HCT116 (cell line): ENCODE measurements at regions not wholly inside any gene's neighbourhood (a gene's known extent, or its start where the extent isn't known, plus 50 kb on each side); places are given as distances from the start of the nearest gene placed in this dataset.

Experiments used
- EGR1 ChIP-seq: IDR thresholded peaks from 2 replicates; pipeline ENCODE4 v1.6.1; 2012; ENCODE audit warnings: low read depth
- EZH2 ChIP-seq: fragments of 200-600 bp; sonication (generic); IDR thresholded peaks from 2 replicates; pipeline ENCODE4 v1.6.1; 2017; ENCODE audit warnings: antibody characterized with exemption, mixed run types
- EZH2phosphoT487 ChIP-seq: fragments of 200-600 bp; IDR thresholded peaks from 2 replicates; pipeline ENCODE4 v1.6.1; 2018; ENCODE audit warnings: antibody characterized with exemption, borderline replicate concordance
- MAX ChIP-seq: IDR thresholded peaks from 2 replicates; pipeline ENCODE4 v1.6.1; 2012
- POLR2A ChIP-seq: IDR thresholded peaks from 2 replicates; pipeline ENCODE4 v1.7.0; 2011; ENCODE audit warnings: borderline replicate concordance; ENCODE audit not compliant: insufficient read depth, insufficient read length; ENCODE audit errors: extremely low read depth
- POLR2AphosphoS5 ChIP-seq: IDR thresholded peaks from 2 replicates; pipeline ENCODE4 v1.6.1; 2011; ENCODE audit warnings: mild to moderate bottlenecking, low read depth, low read length, moderate library complexity
- REST ChIP-seq: IDR thresholded peaks from 2 replicates; pipeline ENCODE4 v1.6.1; 2012; ENCODE audit warnings: low read depth
- SIN3A ChIP-seq: IDR thresholded peaks from 2 replicates; pipeline ENCODE4 v1.6.1; 2012; ENCODE audit warnings: low read depth
- SP1 ChIP-seq: IDR thresholded peaks from 2 replicates; pipeline ENCODE4 v1.6.1; 2012; ENCODE audit warnings: low read depth
- SRF ChIP-seq: IDR thresholded peaks from 2 replicates; pipeline ENCODE4 v1.6.1; 2012; ENCODE audit warnings: low read depth
- TCF7L2 ChIP-seq: IDR thresholded peaks from 2 replicates; pipeline ENCODE4 v1.7.0; 2011; ENCODE audit warnings: borderline replicate concordance, inconsistent platforms; ENCODE audit not compliant: insufficient read depth, insufficient read length; ENCODE audit errors: extremely low read depth
- TF ChIP-seq, protein P1 (sequence below), 3 experiments: fragments of 200-600 bp in 1 of 3; sonication (generic) in 1 of 3; IDR thresholded peaks in 2 of 3; conservative IDR thresholded peaks in 1 of 3; 2 replicates each; pipeline ENCODE4 v1.5.1; 2012 to 2017; ENCODE audit warnings: low read depth in 2 of 3, low read length in 2 of 3, antibody characterized with exemption in 1 of 3, borderline replicate concordance in 1 of 3, control low read depth in 1 of 3, mild to moderate bottlenecking in 1 of 3, mixed read lengths in 1 of 3, mixed run types in 1 of 3, moderate library complexity in 1 of 3; ENCODE audit not compliant: insufficient read depth in 1 of 3

GRCh38 chr3:147730284-147730683, 321.1 kb downstream of the ZIC1 start:
- TF ChIP-seq EGR1 (no peak), EZH2 (no peak), EZH2phosphoT487 (no peak), POLR2AphosphoS5 (no peak), SRF (no peak), REST (no peak), POLR2A (no peak), MAX (no peak), SP1 (no peak), SIN3A (no peak), TCF7L2 (no peak)
- TF ChIP-seq, protein P1, sequence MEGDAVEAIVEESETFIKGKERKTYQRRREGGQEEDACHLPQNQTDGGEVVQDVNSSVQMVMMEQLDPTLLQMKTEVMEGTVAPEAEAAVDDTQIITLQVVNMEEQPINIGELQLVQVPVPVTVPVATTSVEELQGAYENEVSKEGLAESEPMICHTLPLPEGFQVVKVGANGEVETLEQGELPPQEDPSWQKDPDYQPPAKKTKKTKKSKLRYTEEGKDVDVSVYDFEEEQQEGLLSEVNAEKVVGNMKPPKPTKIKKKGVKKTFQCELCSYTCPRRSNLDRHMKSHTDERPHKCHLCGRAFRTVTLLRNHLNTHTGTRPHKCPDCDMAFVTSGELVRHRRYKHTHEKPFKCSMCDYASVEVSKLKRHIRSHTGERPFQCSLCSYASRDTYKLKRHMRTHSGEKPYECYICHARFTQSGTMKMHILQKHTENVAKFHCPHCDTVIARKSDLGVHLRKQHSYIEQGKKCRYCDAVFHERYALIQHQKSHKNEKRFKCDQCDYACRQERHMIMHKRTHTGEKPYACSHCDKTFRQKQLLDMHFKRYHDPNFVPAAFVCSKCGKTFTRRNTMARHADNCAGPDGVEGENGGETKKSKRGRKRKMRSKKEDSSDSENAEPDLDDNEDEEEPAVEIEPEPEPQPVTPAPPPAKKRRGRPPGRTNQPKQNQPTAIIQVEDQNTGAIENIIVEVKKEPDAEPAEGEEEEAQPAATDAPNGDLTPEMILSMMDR (IDR thresholded peaks at IDR 0.05 in 2 of 3, conservative IDR thresholded peaks at IDR 0.05 in 1 of 3; ENCODE audit: borderline replicate concordance in 1 of 3, insufficient read depth in 1 of 3, low read depth in 2 of 3, low read length in 2 of 3): no peak
